Nephron (organoid): ENCODE measurements at regions not wholly inside any gene's neighbourhood (a gene's known extent, or its start where the extent isn't known, plus 50 kb on each side); places are given as distances from the start of the nearest gene placed in this dataset.

ENCODE experiments used
- H3K27ac Mint-ChIP-seq, 3 experiments: 2 replicates each; pipeline ENCODE4 v1.8.0; 2020; ENCODE audit warnings: mixed read lengths in 3 of 3, mild to moderate bottlenecking in 2 of 3, moderate library complexity in 1 of 3
- H3K27me3 Mint-ChIP-seq: 2 replicates; pipeline ENCODE4 v1.8.0; 2021; ENCODE audit warnings: low read depth, mild to moderate bottlenecking, moderate library complexity, mixed read lengths
- H3K36me3 Mint-ChIP-seq: 2 replicates; pipeline ENCODE4 v1.8.0; 2020; ENCODE audit warnings: low read depth, mixed read lengths
- H3K4me1 Mint-ChIP-seq: 2 replicates; pipeline ENCODE4 v1.8.0; 2020; ENCODE audit warnings: mixed read lengths
- H3K4me3 Mint-ChIP-seq, 3 experiments: 2 replicates each; pipeline ENCODE4 v1.8.0; 2020; ENCODE audit warnings: mild to moderate bottlenecking in 3 of 3, mixed read lengths in 3 of 3, moderate library complexity in 2 of 3
- H3K9me3 Mint-ChIP-seq: 2 replicates; pipeline ENCODE4 v1.8.0; 2020; ENCODE audit warnings: mixed read lengths
- CTCF ChIP-seq, 3 experiments: fragments of 200-600 bp; sonication (generic); IDR thresholded peaks; one replicate each; pipeline ENCODE4 v1.5.0; 2021; ENCODE audit warnings: antibody characterized with exemption in 3 of 3; ENCODE audit not compliant: unreplicated experiment in 3 of 3

- TF ChIP-seq CTCF (IDR thresholded peaks at IDR 0.05; ENCODE audit: unreplicated experiment in 3 of 3) = no peak
- no peaks in the 10 kb centered on the region for H3K27me3 Mint-ChIP-seq
- H3K4me3 Mint-ChIP-seq = no peak overlapping the region
- H3K4me1 Mint-ChIP-seq = no peaks in the 10 kb centered on the region
- no peaks in the 10 kb centered on the region for H3K9me3 Mint-ChIP-seq
- peak overlapping the region in 1 of 3 experiments; percentile 47 for H3K27ac Mint-ChIP-seq
- H3K36me3 Mint-ChIP-seq = no peaks in the 10 kb centered on the region
Observed at GRCh38 chr18:39113790-39114189, 1548.2 kb upstream of the CELF4 start.

GRCh38 chr18:39105104-39105503 is 1539.5 kb upstream of the CELF4 start:
- TF ChIP-seq CTCF (IDR thresholded peaks at IDR 0.05; ENCODE audit: unreplicated experiment in 3 of 3) = no peak
- no peaks in the 10 kb centered on the region for H3K36me3 Mint-ChIP-seq
- no peaks in the 10 kb centered on the region for H3K4me1 Mint-ChIP-seq
- H3K27me3 Mint-ChIP-seq = no peaks in the 10 kb centered on the region
- no peaks in the 10 kb centered on the region for H3K9me3 Mint-ChIP-seq
- H3K4me3 Mint-ChIP-seq = no peak overlapping the region
- no peak overlapping the region for H3K27ac Mint-ChIP-seq

- H3K27me3 Mint-ChIP-seq = no peaks in the 10 kb centered on the region
- H3K4me1 Mint-ChIP-seq = no peaks in the 10 kb centered on the region
- no peaks in the 10 kb centered on the region for H3K36me3 Mint-ChIP-seq
- H3K4me3 Mint-ChIP-seq = no peak overlapping the region
- H3K9me3 Mint-ChIP-seq = no peaks in the 10 kb centered on the region
- no peak for TF ChIP-seq CTCF (IDR thresholded peaks at IDR 0.05; ENCODE audit: unreplicated experiment in 3 of 3)
- H3K27ac Mint-ChIP-seq = no peak overlapping the region
Observed at GRCh38 chr18:39072970-39073369, 1507.4 kb upstream of the CELF4 start.

- TF ChIP-seq CTCF (IDR thresholded peaks at IDR 0.05; ENCODE audit: unreplicated experiment in 3 of 3) = no peak
- H3K27me3 Mint-ChIP-seq = no peaks in the 10 kb centered on the region
- H3K27ac Mint-ChIP-seq = no peak overlapping the region
- H3K4me1 Mint-ChIP-seq = no peaks in the 10 kb centered on the region
- H3K9me3 Mint-ChIP-seq = no peaks in the 10 kb centered on the region
- H3K4me3 Mint-ChIP-seq = no peak overlapping the region
- H3K36me3 Mint-ChIP-seq = no peaks in the 10 kb centered on the region
Observed at GRCh38 chr18:39062426-39062825, 1496.8 kb upstream of the CELF4 start.

GRCh38 chr18:39058386-39059000 is 1492.9 kb upstream of the CELF4 start:
- Mint-ChIP-seq H3K9me3 (no peaks in the 10 kb centered on the region), H3K27ac (no peak overlapping the region), H3K27me3 (no peaks in the 10 kb centered on the region), H3K36me3 (no peaks in the 10 kb centered on the region), H3K4me3 (no peak overlapping the region), H3K4me1 (no peaks in the 10 kb centered on the region)
- TF ChIP-seq CTCF (IDR thresholded peaks at IDR 0.05; ENCODE audit: unreplicated experiment in 3 of 3) = no peak

- no peak overlapping the region for H3K27ac Mint-ChIP-seq
- no peaks in the 10 kb centered on the region for H3K9me3 Mint-ChIP-seq
- no peak for TF ChIP-seq CTCF (IDR thresholded peaks at IDR 0.05; ENCODE audit: unreplicated experiment in 3 of 3)
- no peaks in the 10 kb centered on the region for H3K36me3 Mint-ChIP-seq
- H3K27me3 Mint-ChIP-seq = no peaks in the 10 kb centered on the region
- no peak overlapping the region for H3K4me3 Mint-ChIP-seq
- H3K4me1 Mint-ChIP-seq = no peaks in the 10 kb centered on the region
Observed at GRCh38 chr18:39057423-39058064, 1491.9 kb upstream of the CELF4 start.
